GM18508 (cell line): ENCODE measurements at regions not wholly inside any gene's neighbourhood (a gene's known extent, or its start where the extent isn't known, plus 50 kb on each side); places are given as distances from the start of the nearest gene placed in this dataset.

Source experiments
- ATAC-seq: cut with Tn5 transposase; IDR thresholded peaks from one replicate; pipeline ENCODE4 v1.9.1; 2021; ENCODE audit warnings: moderate number of reproducible peaks; ENCODE audit not compliant: insufficient read depth, unreplicated experiment

DNA sequence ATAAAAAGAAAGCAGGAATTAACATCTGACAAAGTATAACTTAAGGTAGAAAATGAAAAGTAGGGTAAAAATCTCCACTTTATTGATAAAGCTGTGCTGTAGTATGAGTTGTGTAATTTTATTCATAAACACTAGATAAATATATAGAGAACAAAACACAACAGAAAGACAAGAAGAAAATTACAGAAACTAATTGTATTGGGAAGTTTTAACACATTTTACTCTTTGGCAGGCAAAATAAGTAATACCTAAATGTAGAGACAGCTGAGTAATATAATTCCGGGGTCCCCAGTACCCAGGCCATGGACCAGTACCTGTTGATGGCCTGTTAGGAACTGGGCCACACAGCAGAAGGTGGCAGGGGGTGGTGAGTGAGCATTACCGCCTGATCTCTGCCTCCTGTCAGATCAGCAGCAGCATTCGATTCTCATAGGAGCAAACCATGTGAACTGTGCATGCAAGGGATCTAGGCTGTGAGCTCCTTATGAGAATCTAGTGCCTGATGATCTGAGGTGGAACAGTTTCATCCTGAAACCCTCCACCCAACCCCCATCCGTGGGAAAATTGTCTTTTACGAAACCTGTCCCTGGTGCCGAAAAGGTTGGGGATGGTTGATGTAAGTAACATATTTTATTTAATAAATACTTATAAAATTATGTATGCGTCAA is 84.4 kb upstream of the ETV6 start:
- no peak for ATAC-seq

DNA sequence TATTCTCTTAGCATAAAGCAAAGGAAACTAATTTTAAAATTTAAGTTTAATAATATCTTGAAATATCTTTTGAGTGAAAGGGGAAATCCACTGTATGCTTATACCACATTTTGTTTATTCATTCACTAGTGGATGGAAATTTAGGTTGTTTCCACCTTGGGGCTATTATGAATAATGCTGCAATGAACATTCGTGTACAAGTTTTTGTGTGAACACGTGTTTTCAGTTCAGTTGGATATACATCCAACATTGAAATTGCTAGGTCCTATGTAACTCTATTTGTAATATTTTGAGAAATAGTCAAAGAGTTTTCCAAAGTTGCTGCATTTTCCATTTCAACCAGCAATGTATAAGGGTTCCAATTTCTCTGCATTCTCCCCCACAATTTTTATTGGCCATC is 83.7 kb upstream of the ETV6 start:
- no peak for ATAC-seq

DNA sequence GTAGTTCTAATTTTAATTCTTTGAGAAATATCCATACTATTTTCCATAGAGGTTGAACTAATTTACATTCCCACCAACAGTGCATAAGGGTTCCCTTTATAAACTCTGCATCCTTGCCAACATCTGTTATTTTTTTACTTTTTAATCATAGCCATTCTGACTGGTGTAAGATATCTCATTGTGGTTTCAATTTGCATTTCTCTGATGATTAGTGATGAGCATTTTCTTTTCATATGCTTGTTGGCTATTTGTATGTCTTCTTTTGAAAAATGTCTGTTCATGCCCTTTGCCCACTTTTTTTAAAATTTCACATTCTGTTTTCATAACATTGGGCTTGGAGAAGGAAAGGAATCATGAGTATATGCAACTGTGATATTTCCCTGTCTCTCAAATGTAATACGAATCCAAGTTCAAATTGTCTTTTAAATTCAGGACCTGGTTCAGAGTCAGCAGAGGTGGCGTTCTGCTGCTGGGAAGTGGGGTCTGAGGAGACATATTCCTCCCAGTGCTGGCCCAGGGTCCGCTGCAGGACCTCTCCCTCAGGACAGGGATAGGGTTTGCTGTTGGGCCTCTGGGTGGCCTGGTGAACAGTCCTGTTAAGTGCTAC is 81.2 kb upstream of the ETV6 start:
- ATAC-seq: no peak

DNA sequence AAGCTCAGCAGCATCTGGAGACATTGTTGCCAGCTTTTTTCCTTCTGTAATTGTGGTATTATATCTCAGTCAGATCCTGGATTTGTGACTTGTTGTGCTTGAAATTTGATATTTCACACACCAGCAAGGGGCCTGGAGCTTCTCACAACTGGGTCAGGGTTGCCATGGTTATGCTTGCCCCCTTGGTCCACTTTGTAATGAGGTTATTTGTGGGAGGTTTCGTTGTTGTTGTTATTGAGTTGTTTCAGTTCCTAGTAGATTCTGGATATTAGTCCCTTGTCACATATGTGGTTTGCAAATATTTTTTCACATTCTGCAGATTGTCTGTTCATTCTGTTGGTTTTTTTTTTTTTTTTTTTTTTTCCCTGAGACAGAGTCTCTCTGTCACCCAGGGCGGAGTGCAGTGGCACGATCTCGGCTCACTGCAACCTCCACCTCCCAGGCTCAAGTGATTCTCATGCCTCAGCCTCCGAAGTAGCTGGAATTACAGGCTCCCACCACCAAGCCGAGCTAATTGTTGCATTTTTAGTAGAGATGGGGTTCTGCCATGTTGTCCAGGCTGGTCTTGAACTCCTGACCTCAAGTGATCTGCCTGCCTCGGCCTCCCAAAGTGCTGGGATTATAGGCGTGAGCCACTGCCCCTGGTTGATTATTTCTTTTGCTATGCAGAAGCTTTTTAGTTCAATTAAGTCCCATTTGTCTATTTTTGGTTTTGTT is 80.6 kb upstream of the ETV6 start:
- peak; percentile 84 for ATAC-seq

DNA sequence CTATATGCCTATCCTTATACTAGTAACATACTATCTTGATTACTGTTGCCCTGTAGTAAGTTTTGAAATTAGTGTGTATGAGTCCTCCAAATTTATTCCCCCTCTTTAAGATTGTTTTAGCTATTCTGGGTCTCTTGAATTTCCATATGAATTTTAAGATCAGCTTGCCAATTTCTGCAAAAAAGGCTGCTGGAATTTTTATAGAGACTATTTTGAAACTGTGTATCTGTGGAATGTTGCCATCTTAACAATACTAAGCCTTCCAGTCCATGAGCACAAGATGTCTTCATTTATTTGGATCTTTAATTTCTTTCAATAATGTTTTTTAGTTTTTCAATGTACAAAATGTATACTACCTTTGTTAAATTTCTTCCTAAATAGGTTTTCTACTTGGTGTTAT is 79.8 kb upstream of the ETV6 start:
- ATAC-seq: no peak

DNA sequence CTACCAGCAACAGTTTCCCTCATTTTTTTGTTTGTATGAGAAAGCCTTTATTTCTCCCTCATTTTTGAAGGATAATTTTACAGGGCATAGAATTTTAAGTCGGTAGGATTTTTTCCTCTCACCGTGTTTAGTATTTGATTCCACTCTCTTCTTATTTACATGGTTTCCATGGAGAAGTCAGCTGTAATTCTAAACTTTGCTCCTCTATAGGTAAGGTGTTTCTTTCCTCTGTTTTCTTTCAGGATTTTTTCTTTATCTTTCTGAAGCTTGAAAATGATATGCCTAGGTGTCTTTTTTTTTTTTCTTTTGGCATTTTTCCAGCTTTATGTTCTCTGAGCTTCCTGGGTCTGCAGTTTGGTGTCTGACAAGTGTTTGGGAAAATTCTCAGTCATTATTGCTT is 75.6 kb upstream of the ETV6 start:
- no peak for ATAC-seq

DNA sequence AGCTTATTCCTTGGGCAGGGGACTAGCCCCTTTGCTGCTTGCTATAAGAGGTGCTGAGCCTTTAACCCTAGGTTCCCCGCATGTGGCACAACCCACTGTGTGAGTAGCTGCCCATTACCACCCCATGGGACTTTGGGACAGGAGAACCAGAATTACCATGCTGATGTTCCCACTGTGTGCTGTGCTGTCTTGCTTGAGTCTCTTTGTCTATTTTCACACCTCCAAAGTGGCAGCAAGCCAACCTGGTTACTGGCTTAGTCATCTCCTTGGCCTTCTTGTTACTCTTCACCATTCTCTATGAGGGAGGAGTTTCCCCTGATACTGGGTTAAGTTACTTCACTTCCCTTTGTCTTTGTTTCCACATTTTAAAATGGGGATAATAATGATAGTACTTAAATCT is 73.4 kb upstream of the ETV6 start:
- ATAC-seq: no peak

DNA sequence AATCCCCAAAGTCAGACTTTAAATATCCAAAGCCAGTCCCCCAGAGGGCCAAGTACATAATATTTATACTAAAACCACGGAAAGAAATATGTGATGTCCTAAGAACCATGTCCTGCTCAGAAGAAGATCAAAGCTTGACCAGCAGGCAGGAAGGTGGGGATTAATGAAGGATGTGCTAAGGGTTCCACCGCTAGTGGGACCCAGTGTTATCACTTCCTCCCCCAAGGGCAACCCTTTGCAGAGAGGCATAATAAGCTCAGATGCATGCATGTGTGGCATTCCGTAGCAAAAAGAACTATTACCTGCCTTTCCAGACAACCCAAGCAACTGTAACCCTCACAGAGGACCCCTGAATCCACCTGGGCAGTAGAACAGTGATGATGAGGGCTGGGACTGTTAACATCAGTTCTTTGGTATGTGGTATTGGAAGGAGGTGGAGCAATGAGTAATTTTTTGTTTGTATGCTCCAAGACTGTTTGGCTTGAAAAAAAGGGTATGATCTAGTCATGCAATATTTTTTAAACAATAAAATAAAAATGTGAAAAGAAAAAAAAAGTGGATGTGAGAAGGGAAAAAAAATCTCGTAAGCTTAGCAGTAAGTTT is 71.7 kb upstream of the ETV6 start:
- ATAC-seq: no peak

DNA sequence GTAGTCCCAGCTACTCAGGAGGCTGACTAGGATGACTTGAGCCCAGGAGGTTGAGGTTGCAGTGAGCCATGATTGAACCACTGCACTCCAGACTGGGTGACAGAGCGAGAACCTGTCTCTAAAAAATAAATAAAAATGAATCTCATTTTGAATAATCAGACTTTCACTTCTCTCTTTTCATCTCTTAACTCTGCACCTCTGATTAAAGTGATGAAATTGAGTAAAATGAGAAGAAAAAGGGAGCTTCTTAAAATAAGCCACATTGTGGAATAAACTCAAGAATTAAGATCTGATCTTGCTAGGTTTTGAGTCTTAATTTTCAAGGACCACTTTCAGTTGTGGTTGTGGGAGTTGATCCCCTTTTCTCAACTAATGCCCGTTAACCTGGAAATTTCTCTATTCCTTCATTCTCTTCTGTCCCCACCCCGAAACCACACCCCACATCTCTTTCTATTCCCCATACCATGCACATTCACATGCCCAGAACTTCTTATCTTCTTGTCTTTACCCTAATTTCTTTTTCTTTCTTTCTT is 70.9 kb upstream of the ETV6 start:
- no peak for ATAC-seq

DNA sequence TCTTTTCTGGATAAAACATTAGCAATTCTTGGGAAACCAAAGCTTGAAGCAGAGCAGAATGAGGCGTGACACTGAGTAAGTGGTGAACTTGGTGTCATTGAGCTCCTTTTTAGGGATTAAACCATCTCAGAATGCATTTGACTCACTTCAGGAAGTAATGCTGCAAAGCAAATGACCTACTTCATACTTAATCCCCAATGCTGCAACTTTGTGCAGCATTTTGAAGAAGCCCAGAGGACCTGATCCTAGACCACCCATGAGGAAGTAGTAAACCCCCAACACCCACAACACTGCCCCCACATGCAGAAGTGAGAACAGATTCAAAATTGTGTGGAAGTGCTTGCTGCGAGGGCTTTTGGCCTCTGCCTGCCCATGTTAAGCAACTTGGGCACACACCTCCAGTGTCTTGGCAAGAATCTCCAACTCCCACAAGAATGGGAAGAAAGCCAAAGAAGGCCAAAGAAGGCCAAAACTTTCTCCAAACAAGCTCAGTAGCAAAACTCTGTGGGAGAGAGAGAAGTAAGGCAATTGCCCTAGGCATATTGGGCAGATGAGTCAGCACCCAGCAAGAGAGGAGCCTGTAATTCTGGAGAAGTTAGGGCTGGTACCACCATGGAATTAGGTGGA is 69.2 kb upstream of the ETV6 start:
- no peak for ATAC-seq

DNA sequence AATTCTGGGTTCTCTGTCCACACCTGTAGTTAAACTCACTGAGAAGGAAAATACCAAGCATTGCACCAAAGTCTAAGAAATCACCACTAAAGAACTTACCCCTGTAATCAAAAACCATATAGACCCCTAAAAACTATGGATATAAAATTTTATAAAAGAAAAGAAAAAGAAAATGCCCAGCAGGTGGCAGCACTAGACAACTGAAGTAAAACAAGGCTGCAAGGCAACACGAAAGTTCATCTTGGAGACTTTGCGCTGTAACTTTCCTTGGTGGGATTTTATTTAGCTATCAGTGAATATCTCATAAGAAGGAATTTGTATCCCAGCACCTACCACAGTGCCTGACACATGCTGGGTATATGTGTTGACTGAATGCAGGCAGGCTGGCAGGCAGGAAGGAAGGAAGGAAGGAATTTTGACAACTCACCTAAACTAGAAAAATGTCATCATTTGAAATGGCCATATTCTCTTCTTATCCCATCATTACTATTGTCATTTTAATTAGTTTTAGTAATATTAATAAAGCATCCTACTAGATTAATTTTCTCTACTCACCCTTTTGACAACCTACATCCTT is 68.2 kb upstream of the ETV6 start:
- no peak for ATAC-seq

DNA sequence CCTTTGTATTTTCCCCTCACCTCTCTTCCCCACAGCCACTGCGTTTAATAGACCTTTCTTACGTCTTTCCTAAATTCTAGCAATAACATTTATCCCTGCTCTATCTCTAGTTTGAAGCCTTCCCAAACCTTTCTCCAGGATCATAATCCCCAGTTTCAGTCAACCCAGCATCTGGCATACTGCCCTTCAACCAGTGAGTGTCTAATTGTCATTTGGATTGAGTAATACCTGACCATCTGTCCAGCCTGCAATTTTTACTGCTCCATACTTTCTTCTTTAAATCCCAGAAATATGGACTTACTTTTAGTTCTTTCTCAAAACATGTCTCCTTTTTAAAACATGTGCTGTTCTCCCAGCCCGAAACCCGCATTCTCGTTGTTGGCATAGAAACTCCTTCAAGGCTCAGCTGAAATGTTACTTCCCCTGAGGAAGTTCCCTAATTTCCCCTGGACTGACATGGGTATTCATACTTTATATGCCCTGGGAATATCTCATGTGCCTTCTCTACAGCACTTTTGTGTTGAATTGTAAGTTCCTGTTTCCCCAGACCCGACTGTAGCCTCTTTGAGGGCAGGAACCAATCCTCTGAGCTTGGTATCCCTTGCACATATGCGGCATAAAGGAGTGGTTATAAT is 65.1 kb upstream of the ETV6 start:
- ATAC-seq: no peak

DNA sequence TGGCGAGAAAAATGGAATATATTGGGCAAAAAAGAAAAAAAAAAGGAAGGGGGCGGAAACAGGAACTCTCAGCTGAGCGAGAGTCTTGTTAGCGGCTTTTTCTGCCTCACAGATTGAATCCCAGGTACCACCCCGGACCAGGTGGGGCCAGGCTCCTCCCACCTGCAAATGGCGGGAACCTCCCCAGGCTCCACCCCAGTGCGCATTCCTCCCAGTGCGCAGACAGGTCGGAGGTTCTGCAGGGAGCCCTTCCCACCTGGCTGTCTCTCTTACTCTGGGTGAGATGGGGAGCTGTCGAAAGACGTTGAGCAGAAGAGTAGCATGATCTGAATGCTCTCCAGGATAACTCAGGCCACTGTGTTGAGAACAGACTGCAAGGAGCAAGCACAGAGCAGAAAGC is 57.0 kb upstream of the ETV6 start:
- ATAC-seq: no peak

DNA sequence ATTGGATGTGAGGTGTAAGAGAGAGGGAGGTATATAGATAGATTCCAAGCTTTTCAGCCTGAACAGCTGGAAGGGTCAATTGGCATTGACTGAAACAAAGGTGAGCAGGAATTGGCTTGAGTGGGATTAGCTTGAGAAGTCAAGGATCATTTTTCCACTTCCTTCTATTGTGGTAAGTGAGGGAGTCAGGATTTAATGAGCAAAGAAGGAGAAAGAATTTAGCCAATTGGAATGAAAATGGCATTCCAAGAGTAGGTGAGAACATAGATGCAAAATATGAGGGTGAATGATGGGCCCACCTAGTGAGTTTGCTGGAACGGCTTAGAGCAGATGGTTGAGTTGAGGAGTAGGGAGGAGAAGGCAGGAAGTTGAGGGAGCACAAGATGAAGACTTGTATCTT is 56.5 kb upstream of the ETV6 start:
- no peak for ATAC-seq

DNA sequence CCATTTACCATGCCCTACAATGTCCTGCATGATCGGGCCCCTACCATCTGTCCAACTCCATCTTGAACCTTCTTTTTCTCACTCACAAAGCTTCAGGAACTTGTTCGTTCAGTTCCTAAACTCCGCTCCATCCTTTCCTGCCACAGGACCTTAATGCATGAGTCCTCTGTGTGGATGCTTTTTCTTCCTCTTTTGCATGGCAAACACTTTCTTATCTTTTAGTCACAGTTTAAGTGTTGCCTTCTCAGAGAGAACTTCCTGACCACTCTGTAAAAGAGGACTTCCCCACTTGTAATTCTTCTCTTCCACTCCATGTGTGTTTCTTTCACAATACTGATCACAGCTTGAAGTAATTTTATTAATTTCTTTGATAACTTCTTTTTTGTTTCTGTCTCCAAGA is 54.4 kb upstream of the ETV6 start:
- no peak for ATAC-seq

DNA sequence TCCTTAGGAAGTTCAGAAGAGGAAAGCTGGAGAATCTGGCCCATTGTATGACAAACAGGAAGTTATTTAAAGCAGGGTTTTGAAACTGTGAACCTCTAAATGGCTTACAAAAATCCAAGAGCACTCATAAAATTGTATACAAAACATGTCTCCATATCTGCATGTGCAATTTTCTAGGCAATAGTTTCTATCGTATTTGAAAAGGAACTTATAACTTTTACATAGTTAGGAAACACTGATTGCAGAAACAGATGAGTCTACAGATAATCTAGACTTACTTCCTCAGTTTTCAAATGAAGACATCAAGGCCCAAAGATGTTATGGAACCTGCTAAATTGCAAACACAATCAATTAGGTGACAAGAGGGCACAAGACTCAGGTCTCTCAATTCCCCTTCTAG is 53.3 kb upstream of the ETV6 start:
- no peak for ATAC-seq

DNA sequence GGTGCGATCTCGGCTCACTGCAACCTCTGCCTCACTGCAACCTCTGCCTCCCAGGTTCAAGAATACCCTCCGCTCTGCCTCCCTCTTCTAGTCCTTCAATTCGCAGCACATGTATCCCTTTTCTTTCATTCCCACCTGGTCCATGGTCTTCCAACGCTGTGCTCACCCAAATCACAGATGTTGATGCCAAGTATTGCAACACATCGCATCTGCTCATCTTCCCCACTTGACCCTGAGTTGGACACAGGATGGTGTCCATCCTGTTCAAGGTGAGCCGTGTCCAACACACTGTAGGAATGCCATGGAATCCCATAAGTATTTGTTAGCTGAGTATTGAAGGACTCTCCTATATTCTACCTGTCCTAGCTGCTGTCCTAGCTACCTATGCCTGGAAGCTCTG is 50.6 kb upstream of the ETV6 start:
- ATAC-seq: no peak
